HG03520 (cell line): ENCODE measurements at regions not wholly inside any gene's neighbourhood (a gene's known extent, or its start where the extent isn't known, plus 50 kb on each side); places are given as distances from the start of the nearest gene placed in this dataset.

Experiments
- ATAC-seq: cut with Tn5 transposase; IDR thresholded peaks from one replicate; pipeline ENCODE4 v1.9.1; 2021; ENCODE audit warnings: mild to moderate bottlenecking, moderate library complexity; ENCODE audit not compliant: unreplicated experiment

DNA sequence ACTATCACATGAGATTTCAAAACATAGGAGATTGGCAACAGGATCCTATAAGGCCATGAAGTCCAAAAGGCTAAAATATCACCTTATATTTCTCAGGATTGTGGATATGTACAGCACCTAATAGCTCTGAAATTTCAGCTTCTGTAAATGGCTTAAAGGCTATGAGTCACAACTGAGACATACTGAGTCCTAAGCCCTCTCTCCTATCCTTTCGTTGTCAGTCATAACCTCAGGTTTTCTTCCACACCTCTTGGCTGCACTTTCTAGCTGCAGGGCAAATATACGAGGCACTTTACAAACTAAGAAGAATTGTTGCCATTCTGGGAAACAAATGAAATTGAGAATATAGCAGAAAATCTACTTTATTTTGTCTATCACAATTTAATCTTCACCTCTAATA, 969.9 kb upstream of the EPHA7 start:
- no peak for ATAC-seq

- no peak for ATAC-seq
These were observed 958.5 kb upstream of the EPHA7 start for GRCh38 chr6:94377835-94378234.

GRCh38 chr6:94376876-94377275, 957.5 kb upstream of the EPHA7 start:
- no peak for ATAC-seq

DNA sequence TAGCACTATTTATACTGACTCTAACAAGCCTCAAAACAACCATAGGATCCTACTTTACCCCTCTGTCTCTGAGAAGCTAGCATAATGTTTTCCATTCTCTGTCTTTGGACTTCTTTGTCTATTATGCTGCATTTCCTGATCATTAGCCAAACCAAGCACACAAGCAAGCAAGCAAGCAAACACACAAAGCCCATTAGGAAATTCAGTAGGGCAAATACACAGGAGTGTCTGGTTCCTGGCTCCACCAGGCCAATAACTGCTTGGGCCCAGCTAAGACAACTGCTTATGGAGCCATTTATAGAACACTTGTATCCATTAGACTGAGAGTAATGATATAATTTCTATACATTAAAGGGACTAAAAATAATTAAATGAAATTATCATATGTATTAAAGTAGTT, 952.9 kb upstream of the EPHA7 start:
- ATAC-seq: no peak

GRCh38 chr6:94367316-94367715, 948.0 kb upstream of the EPHA7 start:
- no peak for ATAC-seq

DNA sequence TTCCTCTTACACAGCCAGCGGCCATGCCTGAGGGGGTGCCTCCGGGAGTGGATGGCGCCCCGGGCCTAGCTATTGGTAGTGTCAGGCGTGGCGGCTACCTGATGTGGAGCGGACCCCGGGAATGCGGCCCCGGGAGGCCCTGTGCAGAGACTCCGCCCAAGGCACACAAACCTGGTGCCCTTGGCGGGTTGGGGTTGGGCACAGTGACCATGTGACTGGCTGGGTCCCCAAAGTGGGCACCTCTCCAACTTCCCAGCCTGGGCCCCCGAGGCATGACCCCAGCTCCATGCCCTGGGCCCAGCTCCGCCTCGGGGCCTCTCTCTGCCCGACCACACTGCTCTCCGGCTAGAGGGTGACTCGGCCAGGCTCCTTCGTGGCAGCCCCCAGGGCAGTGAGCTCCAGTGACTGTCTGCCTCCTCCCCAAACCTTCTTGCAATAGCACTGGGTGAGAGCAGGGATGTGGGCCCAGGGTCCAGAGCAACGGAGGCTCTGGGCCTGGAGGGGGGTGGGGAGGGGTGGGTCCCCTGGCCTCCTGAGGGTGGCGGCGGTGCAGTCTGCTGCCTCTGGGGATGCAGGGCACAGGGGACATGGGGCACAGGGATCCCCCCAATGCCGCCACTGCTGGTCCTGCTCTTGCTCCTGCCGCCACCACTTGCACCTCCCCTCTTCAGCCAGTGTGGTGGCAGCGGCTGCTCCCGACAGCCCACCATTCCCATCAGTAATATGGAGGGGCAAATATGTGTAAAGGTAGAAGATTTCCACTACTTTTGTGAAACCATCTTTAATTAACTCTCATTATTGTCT, 942.9 kb upstream of the EPHA7 start:
- ATAC-seq: no peak

DNA sequence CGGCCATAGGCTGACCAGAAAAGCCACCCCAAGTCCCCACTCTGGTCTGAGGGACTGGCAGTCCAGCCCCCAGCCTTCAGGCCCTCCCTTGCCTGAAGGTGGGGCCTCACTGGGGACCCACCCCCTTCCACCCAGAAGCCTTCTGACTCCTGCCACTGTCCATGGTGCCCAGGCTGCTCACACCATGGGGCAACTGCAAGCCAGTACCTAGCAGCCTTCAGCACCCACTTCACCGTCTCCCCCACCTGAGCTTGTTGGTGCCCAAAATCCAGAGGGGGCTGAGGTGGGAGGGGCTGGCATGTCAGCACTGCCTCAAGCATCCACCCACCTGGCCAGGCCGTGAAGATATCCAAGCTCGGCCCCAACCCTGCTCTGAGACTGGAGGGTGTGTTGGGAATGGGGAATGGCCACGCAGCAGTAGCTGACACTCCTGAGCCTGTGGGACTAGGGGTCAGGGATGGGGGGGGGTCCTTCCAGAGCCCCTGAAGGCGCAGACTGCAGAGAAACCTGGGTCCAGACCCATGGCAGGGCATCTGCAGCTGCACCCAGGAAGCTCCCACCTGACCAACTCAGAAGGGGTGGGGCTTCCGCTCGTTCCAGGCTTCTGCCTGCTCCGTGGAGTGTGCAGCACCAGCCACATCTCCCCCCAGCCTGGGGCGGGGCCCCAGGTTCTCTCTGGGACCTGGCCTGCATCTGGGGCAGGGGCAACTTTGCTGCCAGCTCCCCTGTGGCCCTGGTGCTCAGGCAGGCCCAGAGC, 942.1 kb upstream of the EPHA7 start:
- ATAC-seq: no peak

- no peak for ATAC-seq
These were observed 938.1 kb upstream of the EPHA7 start for GRCh38 chr6:94357381-94357980.

- no peak for ATAC-seq
These were observed 931.5 kb upstream of the EPHA7 start for GRCh38 chr6:94350833-94351232.

GRCh38 chr6:94349227-94349626, 929.9 kb upstream of the EPHA7 start:
- no peak for ATAC-seq

- ATAC-seq: no peak
These were observed 925.5 kb upstream of the EPHA7 start for GRCh38 chr6:94344866-94345265.

DNA sequence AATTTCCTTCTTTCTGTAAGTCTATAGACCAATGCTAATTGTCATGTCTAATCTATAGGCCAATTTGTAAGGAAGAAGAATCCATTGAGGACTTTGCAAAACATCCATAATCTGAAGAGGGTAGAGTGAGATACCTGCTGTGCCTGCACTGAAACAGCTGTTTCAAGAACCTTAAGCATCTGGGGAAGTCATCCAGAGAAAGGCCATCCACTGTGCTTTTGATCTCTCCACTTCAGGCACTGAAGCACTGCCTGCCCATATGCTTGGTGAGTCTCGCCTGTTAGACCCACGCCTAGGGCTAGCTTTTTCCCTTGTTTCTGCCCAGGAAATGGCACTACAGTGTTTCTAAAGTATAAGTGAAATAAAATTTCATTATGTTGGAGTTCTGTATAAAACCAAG, 921.8 kb upstream of the EPHA7 start:
- ATAC-seq: no peak

GRCh38 chr6:94323853-94324252, 904.5 kb upstream of the EPHA7 start:
- ATAC-seq: no peak

GRCh38 chr6:94300424-94301144, 881.2 kb upstream of the EPHA7 start:
- ATAC-seq: no peak

GRCh38 chr6:94289131-94289530, 869.8 kb upstream of the EPHA7 start:
- no peak for ATAC-seq

DNA sequence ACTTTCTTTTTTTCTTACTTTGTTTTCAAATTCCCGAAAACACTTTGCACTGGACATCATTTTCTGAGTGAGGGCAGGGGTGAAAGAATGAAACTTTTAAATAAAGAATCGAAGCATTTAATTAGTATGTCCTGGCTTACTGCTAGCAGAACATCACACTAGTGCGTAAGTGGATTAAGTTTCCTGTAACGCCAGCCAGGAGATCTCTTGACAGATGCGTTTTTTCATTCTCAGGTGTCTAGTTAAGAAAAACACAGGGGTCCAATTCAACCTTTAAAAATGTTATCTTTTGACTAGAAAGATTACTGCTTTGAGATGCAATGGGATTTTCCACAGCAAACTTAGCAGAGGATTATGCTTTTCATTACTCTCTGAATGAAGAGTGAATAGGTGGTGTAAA, 858.8 kb upstream of the EPHA7 start:
- no peak for ATAC-seq

DNA sequence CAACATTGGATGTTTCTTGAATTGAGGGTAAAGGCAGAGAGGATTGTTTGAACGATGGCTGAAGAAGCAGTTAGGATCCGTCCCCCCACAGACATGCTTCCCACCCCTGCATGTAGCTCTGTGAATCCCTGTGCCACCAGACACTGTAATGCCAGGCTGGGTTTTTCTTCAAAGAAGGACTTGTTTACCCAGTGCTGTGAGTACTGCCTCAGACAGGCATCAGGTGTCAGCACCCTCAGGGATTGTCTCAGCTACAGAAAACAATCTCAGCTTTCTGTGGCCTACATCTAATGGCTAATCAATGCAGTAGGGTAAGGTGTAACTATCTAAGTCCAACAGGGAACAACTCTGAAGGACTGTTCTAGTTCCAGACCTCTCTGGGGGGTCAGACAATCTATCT, 853.0 kb upstream of the EPHA7 start:
- no peak for ATAC-seq

- ATAC-seq: no peak
These were observed 851.0 kb upstream of the EPHA7 start for GRCh38 chr6:94270091-94270948.

- no peak for ATAC-seq
These were observed 849.9 kb upstream of the EPHA7 start for GRCh38 chr6:94269256-94269655.

DNA sequence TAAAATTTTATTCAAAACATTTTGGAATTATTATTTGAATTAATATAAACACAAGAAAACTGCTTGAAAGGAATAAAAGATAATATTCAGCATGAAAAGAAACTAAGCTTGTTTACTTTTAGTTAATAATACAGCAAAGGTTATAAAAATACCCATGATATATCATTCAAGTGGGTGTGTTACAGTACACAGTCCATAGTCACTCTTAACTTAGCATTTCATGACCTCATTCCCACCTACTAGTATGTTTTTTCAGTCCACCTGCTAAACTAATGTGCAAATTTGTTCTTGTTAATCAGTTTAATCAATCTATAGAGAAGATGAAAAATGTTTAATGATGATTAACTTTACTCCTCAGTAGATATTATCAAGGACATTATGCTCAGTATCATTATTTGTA, 841.4 kb upstream of the EPHA7 start:
- ATAC-seq: no peak
